B cell (primary cell): ENCODE measurements at regions not wholly inside any gene's neighbourhood (a gene's known extent, or its start where the extent isn't known, plus 50 kb on each side); places are given as distances from the start of the nearest gene placed in this dataset.

Source experiments
- EZH2 ChIP-seq: IDR thresholded peaks from 2 replicates; pipeline ENCODE4 v1.6.1; 2012; ENCODE audit warnings: borderline replicate concordance, low read depth, mild to moderate bottlenecking, moderate library complexity, low read length; ENCODE audit not compliant: insufficient read depth, poor library complexity, severe bottlenecking
- TF ChIP-seq, protein P1 (sequence below): fragments of 200-600 bp; IDR thresholded peaks from one replicate; pipeline ENCODE4 v1.8.0; 2022; ENCODE audit warnings: antibody characterized with exemption, mild to moderate bottlenecking

DNA sequence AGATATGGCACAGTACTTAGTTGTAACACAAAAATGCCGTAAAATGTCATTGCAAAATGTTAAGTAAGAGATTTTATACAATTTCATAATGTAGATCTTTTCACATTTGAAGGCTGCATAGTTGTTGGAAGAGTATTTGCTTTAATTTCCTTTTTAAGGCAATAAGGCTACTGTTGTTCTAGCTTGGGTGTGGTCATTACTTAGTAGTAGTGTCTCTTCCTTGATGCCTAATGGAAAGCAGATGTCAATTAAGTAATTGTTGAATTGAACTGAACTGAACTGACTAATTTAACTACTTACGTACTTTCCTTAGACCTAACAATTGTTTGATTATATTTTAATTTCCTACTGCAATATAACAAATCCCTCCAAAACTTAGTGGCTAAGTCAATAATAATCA, 181.7 kb downstream of the FLRT2 start:
- TF ChIP-seq, protein P1, sequence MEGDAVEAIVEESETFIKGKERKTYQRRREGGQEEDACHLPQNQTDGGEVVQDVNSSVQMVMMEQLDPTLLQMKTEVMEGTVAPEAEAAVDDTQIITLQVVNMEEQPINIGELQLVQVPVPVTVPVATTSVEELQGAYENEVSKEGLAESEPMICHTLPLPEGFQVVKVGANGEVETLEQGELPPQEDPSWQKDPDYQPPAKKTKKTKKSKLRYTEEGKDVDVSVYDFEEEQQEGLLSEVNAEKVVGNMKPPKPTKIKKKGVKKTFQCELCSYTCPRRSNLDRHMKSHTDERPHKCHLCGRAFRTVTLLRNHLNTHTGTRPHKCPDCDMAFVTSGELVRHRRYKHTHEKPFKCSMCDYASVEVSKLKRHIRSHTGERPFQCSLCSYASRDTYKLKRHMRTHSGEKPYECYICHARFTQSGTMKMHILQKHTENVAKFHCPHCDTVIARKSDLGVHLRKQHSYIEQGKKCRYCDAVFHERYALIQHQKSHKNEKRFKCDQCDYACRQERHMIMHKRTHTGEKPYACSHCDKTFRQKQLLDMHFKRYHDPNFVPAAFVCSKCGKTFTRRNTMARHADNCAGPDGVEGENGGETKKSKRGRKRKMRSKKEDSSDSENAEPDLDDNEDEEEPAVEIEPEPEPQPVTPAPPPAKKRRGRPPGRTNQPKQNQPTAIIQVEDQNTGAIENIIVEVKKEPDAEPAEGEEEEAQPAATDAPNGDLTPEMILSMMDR: no peak
- no peak for TF ChIP-seq EZH2
